ENCODE measurements at regions not wholly inside any gene's neighbourhood (a gene's known extent, or its start where the extent isn't known, plus 50 kb on each side); places are given as distances from the start of the nearest gene placed in this dataset.
"Not testable (repeated sequence)": the region's sequence is repeated elsewhere in the genome, so short reads cannot be mapped to it uniquely, and the experiment has no call there.

DNA sequence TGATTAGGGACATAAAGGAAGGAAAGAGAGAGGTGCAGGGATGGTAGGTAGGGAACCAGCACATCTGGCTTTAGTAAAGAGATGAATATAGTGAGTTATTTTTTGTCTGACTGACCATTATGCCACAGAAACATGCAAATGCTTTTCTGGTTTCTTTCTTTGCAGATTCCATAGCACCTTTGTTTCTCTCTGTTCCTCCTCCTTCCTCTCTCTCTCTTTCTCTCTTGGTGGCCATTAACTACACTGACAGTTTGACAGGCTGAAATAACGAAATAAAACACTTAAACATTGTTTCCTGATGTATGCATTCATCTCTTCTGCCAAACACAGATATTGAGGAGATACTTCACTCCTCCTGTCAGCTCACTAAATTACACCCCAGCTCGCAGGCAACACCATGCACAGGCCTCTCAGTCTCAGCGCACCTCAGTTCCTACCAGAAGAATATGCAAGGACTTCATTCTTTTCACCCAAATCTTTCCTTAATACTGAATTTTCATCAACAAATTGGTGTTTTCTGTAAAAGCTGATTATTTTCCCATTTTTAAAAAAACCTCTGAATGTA is 406.9 kb upstream of the SOX5 start:
- TF ChIP-seq, protein P1, sequence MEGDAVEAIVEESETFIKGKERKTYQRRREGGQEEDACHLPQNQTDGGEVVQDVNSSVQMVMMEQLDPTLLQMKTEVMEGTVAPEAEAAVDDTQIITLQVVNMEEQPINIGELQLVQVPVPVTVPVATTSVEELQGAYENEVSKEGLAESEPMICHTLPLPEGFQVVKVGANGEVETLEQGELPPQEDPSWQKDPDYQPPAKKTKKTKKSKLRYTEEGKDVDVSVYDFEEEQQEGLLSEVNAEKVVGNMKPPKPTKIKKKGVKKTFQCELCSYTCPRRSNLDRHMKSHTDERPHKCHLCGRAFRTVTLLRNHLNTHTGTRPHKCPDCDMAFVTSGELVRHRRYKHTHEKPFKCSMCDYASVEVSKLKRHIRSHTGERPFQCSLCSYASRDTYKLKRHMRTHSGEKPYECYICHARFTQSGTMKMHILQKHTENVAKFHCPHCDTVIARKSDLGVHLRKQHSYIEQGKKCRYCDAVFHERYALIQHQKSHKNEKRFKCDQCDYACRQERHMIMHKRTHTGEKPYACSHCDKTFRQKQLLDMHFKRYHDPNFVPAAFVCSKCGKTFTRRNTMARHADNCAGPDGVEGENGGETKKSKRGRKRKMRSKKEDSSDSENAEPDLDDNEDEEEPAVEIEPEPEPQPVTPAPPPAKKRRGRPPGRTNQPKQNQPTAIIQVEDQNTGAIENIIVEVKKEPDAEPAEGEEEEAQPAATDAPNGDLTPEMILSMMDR (IDR thresholded peaks at IDR 0.05), result no peak
- TF ChIP-seq POLR2AphosphoS5 (IDR thresholded peaks at IDR 0.05) (no peak), POLR2A (IDR thresholded peaks at IDR 0.05) (no peak)
- intact Hi-C loops (cut with DNase I; ENCODE audit: low total_unique reads), result no loop called here
- Histone ChIP-seq H3K27me3 (no peaks in the 10 kb centered on the region), H3K27ac (no peak overlapping the region), H3K4me1 (no peaks in the 10 kb centered on the region), H3K9me3 (no peaks in the 10 kb centered on the region), H3K36me3 (no peaks in the 10 kb centered on the region), H3K4me3 (no peak overlapping the region)
- no peak for DNase-seq (ENCODE audit: low spot score in 2 of 2)

DNA sequence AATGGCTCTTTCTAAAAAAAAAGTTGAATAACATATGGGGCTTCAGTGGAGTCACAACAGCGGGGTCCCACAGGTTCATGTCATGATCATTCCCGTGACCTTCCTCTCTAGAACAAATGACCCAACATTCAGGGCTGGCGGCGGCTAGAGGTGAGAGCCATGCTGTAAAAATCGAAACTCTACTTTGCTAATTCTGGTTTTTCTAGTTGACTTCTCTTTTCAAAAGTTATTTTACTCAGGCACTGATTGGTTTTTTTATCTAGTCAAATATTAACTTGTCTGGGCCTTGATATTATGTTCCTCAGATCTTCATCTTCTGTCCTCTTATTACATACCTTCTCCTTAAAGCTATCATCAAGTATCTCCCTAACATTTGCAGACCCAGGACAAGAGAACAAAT is 402.9 kb upstream of the SOX5 start:
- Histone ChIP-seq H3K4me3 (no peak overlapping the region), H3K9me3 (no peaks in the 10 kb centered on the region), H3K27me3 (no peaks in the 10 kb centered on the region), H3K36me3 (no peaks in the 10 kb centered on the region), H3K27ac (no peak overlapping the region), H3K4me1 (no peaks in the 10 kb centered on the region)
- no peak for TF ChIP-seq POLR2A (IDR thresholded peaks at IDR 0.05)
- TF ChIP-seq, protein P1 (IDR thresholded peaks at IDR 0.05), result no peak
- TF ChIP-seq POLR2AphosphoS5 (IDR thresholded peaks at IDR 0.05), result no peak
- no peak for DNase-seq (ENCODE audit: low spot score in 2 of 2)
- intact Hi-C loops (cut with DNase I; ENCODE audit: low total_unique reads), result no loop called here

DNA sequence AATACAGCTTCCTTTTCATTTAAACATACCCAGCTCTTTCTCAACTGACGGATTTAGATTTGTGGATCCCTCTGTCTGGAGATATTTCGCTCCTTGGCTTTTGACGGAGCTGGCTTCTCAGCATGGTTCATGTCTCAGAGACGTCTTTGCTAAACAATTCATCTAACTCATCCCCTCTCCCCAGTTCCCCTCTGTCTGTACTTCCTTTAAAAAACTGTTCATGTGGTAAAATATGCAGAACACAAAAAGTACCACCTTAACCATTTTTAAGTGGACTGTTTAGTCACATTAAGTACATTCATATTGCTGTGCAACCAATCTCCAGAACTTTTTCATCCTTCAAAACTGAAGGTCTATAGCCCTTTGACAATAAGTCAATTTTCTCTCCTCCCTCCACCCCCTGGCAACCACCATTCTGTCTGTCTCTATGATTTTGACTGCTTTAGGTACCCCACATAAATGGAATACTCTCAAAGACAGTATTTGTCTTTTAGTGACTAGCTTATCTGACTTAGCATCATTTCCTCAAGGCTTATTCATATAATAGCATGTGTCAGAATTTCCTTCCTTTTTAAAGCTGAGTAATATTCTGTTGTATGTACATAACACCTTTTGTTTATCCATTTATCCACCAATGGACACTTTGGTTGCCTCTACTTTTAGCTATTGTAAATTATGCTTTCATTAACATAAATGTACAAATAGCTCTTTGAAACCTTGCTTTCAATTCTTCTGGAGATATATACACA is 399.8 kb upstream of the SOX5 start:
- TF ChIP-seq POLR2A (IDR thresholded peaks at IDR 0.05) (no peak), POLR2AphosphoS5 (IDR thresholded peaks at IDR 0.05) (no peak)
- TF ChIP-seq, protein P1 (IDR thresholded peaks at IDR 0.05), result no peak
- Histone ChIP-seq H3K9me3 (no peaks in the 10 kb centered on the region), H3K4me3 (no peak overlapping the region), H3K36me3 (no peaks in the 10 kb centered on the region), H3K27ac (no peak overlapping the region), H3K4me1 (no peaks in the 10 kb centered on the region), H3K27me3 (no peaks in the 10 kb centered on the region)
- intact Hi-C loops (cut with DNase I; ENCODE audit: low total_unique reads), result loop anchor here (10.0 kb wide), 1 partner anchor 174 kb away; no protein-coding TSS in a partner anchor
- DNase-seq (ENCODE audit: low spot score in 2 of 2), result no peak

DNA sequence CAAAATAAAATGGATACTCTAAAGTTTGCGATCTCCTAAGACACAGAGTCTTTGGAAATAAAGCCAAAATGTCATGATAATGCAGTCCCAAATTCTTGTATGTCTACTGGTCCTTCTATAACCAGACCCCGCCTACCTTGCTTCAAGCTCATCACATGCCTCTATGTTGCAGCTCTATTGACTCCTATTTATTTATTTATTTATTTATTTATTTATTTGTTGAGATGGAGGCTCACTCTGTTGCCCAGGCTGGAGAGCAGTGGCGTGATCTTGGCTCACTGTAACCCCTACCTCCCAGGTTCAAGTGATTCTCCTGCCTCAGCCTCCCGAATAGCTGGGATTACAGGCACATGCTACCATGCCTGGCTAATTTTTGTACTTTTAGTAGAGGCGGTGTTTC is 398.7 kb upstream of the SOX5 start:
- not testable (repeated sequence) for H3K4me1 ChIP-seq; H3K27ac ChIP-seq; DNase-seq (ENCODE audit: low spot score in 2 of 2); H3K9me3 ChIP-seq; H3K27me3 ChIP-seq; H3K4me3 ChIP-seq; H3K36me3 ChIP-seq
- intact Hi-C loops (cut with DNase I; ENCODE audit: low total_unique reads), result loop anchor here (10.0 kb wide), 1 partner anchor 173 kb away; no protein-coding TSS in a partner anchor

DNA sequence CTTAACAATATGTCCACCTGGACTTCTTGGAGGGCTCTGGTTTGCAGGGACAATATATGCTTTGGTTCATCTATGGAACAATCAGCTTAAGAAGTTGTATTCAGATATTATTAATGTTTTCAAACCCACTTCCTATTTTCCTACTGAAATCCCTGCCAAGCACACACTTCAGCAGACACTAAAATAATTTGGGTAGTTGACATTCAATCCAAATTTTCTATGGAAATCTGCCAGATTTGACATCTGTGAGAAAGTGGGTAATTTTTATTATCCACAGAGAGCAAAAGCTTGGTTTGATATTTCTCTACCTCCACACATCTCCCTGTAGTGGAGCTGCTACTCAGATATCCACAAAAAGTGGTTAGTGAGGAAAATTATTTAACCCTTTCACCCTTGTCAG is 378.8 kb upstream of the SOX5 start:
- Histone ChIP-seq H3K4me3 (no peak overlapping the region), H3K36me3 (no peaks in the 10 kb centered on the region), H3K4me1 (no peaks in the 10 kb centered on the region), H3K27ac (no peak overlapping the region), H3K9me3 (no peaks in the 10 kb centered on the region), H3K27me3 (no peaks in the 10 kb centered on the region)
- no peak for DNase-seq (ENCODE audit: low spot score in 2 of 2)
- no peak for TF ChIP-seq POLR2AphosphoS5 (IDR thresholded peaks at IDR 0.05)
- TF ChIP-seq, protein P1 (IDR thresholded peaks at IDR 0.05), result no peak
- no peak for TF ChIP-seq POLR2A (IDR thresholded peaks at IDR 0.05)
- intact Hi-C loops (cut with DNase I; ENCODE audit: low total_unique reads), result no loop called here

Measured in breast epithelium (tissue), 4 donors.